H9 (cell line): ENCODE measurements at regions not wholly inside any gene's neighbourhood (a gene's known extent, or its start where the extent isn't known, plus 50 kb on each side); places are given as distances from the start of the nearest gene placed in this dataset.
A peak's percentile ranks its signal among the peaks of the same experiment; 100 is the strongest.

ENCODE experiments used
- DNase-seq: peaks from one replicate; pipeline ENCODE4 v3.0.0-alpha.2; 2017
- H2AFZ ChIP-seq: one replicate; pipeline ENCODE4 v1.6.1; 2013; ENCODE audit warnings: mild to moderate bottlenecking, low read length, control low read depth, moderate library complexity
- H2AK5ac ChIP-seq: 2 replicates; pipeline ENCODE4 v1.6.1; 2013; ENCODE audit warnings: low read length, control low read depth, mixed read lengths; ENCODE audit not compliant: insufficient read length
- H2BK120ac ChIP-seq: one replicate; pipeline ENCODE4 v1.6.1; 2013; ENCODE audit warnings: low read depth, mild to moderate bottlenecking, low read length, control low read depth, inconsistent platforms; ENCODE audit not compliant: poor library complexity, severe bottlenecking
- H2BK12ac ChIP-seq: 2 replicates; pipeline ENCODE4 v1.6.1; 2013; ENCODE audit warnings: low read length, control low read depth, mixed read lengths, low read depth; ENCODE audit not compliant: insufficient read length
- H2BK15ac ChIP-seq: 2 replicates; pipeline ENCODE4 v1.6.1; 2013; ENCODE audit warnings: low read depth, low read length, control low read depth
- H2BK20ac ChIP-seq: one replicate; pipeline ENCODE4 v1.6.1; 2013; ENCODE audit warnings: low read depth, mild to moderate bottlenecking, low read length, control low read depth, inconsistent platforms; ENCODE audit not compliant: poor library complexity, severe bottlenecking
- H2BK5ac ChIP-seq: 2 replicates; pipeline ENCODE4 v1.6.1; 2013; ENCODE audit warnings: low read length, control low read depth, mixed read lengths; ENCODE audit not compliant: insufficient read length
- H3K14ac ChIP-seq: 2 replicates; pipeline ENCODE4 v1.6.1; 2013; ENCODE audit warnings: low read length, control low read depth; ENCODE audit not compliant: insufficient read depth
- H3K18ac ChIP-seq: 2 replicates; pipeline ENCODE4 v1.6.1; 2013; ENCODE audit warnings: low read depth, mild to moderate bottlenecking, mixed read lengths, low read length, control low read depth; ENCODE audit not compliant: insufficient read length
- H3K23ac ChIP-seq: 2 replicates; pipeline ENCODE4 v1.6.1; 2013; ENCODE audit warnings: low read length, control low read depth, mixed read lengths, low read depth; ENCODE audit not compliant: insufficient read length
- H3K23me2 ChIP-seq: 2 replicates; pipeline ENCODE4 v1.6.1; 2013; ENCODE audit warnings: low read depth, mild to moderate bottlenecking, mixed read lengths, low read length, control low read depth; ENCODE audit not compliant: insufficient read length, poor library complexity, severe bottlenecking
- H3K27ac ChIP-seq: 2 replicates; pipeline ENCODE4 v1.5.1; 2013; ENCODE audit warnings: low read length, control low read depth, mixed read lengths, low read depth; ENCODE audit not compliant: insufficient read length
- H3K27me3 ChIP-seq: 2 replicates; pipeline ENCODE4 v1.6.1; 2013; ENCODE audit warnings: low read length, control low read depth, inconsistent platforms; ENCODE audit not compliant: insufficient read depth
- H3K4ac ChIP-seq: 2 replicates; pipeline ENCODE4 v1.6.1; 2013; ENCODE audit warnings: low read depth, mild to moderate bottlenecking, control low read depth, inconsistent platforms, low read length, moderate library complexity
- H3K4me1 ChIP-seq: 2 replicates; pipeline ENCODE4 v1.6.1; 2013; ENCODE audit warnings: low read length, control low read depth, inconsistent platforms; ENCODE audit not compliant: insufficient read depth
- H3K4me2 ChIP-seq: 2 replicates; pipeline ENCODE4 v1.6.1; 2013; ENCODE audit warnings: low read length, control low read depth, mixed read lengths; ENCODE audit not compliant: insufficient read length, insufficient read depth
- H3K56ac ChIP-seq: 2 replicates; pipeline ENCODE4 v1.6.1; 2013; ENCODE audit warnings: low read depth, mild to moderate bottlenecking, mixed read lengths, low read length, control low read depth; ENCODE audit not compliant: insufficient read length
- H3K79me1 ChIP-seq: 2 replicates; pipeline ENCODE4 v1.6.1; 2013; ENCODE audit warnings: low read depth, mild to moderate bottlenecking, moderate library complexity, low read length, control low read depth, inconsistent platforms; ENCODE audit not compliant: insufficient read depth, poor library complexity, severe bottlenecking
- H3K79me2 ChIP-seq: 2 replicates; pipeline ENCODE4 v1.6.1; 2013; ENCODE audit warnings: low read length, control low read depth, inconsistent platforms; ENCODE audit not compliant: insufficient read depth
- H3K9ac ChIP-seq: 2 replicates; pipeline ENCODE4 v1.6.1; 2013; ENCODE audit warnings: low read length, control low read depth, mixed read lengths; ENCODE audit not compliant: insufficient read length; ENCODE audit errors: extremely low read depth
- H3K9me3 ChIP-seq: one replicate; pipeline ENCODE4 v1.6.1; 2013; ENCODE audit warnings: low read depth, low read length, inconsistent platforms; ENCODE audit not compliant: control insufficient read depth
- H3T11ph ChIP-seq: one replicate; pipeline ENCODE4 v1.6.1; 2013; ENCODE audit warnings: mild to moderate bottlenecking, low read length, control low read depth, inconsistent platforms
- H4K20me1 ChIP-seq: one replicate; pipeline ENCODE4 v1.6.1; 2013; ENCODE audit not compliant: control insufficient read depth, insufficient read length, insufficient read depth
- H4K5ac ChIP-seq: 2 replicates; pipeline ENCODE4 v1.6.1; 2013; ENCODE audit warnings: low read depth, mild to moderate bottlenecking, mixed read lengths, low read length, control low read depth; ENCODE audit not compliant: insufficient read length
- H4K8ac ChIP-seq: replicated peaks from 2 replicates; pipeline ENCODE4 v1.6.1; 2013; ENCODE audit warnings: low read length, control low read depth, mixed read lengths, low read depth; ENCODE audit not compliant: insufficient read length
- H4K91ac ChIP-seq: 2 replicates; pipeline ENCODE4 v1.6.1; 2013; ENCODE audit warnings: low read depth, mild to moderate bottlenecking, moderate library complexity, mixed read lengths, low read length, control low read depth; ENCODE audit not compliant: insufficient read length
- H3K27ac Mint-ChIP-seq, 3 experiments: 2 replicates in 2 of 3; 3 replicates in 1 of 3; pipeline ENCODE4 v1.8.0; 2020 to 2021; ENCODE audit warnings: mixed read lengths in 3 of 3, mild to moderate bottlenecking in 1 of 3, moderate library complexity in 1 of 3
- H3K27me3 Mint-ChIP-seq: 2 replicates; pipeline ENCODE4 v1.8.0; 2021; ENCODE audit warnings: low read depth, mild to moderate bottlenecking, moderate library complexity, mixed read lengths
- H3K36me3 Mint-ChIP-seq, 3 experiments: 2 replicates in 2 of 3; 3 replicates in 1 of 3; pipeline ENCODE4 v1.8.0; 2020 to 2021; ENCODE audit warnings: low read depth in 3 of 3, mixed read lengths in 3 of 3; ENCODE audit not compliant: insufficient read depth in 1 of 3
- H3K4me1 Mint-ChIP-seq, 2 experiments: 2 replicates each; pipeline ENCODE4 v1.8.0; 2020; ENCODE audit warnings: mixed read lengths in 2 of 2
- H3K4me3 Mint-ChIP-seq, 2 experiments: 2 replicates in 1 of 2; 3 replicates in 1 of 2; pipeline ENCODE4 v1.8.0; 2020 to 2021; ENCODE audit warnings: mild to moderate bottlenecking in 2 of 2, mixed read lengths in 2 of 2, moderate library complexity in 1 of 2
- H3K9me3 Mint-ChIP-seq, 2 experiments: 2 replicates in 1 of 2; 3 replicates in 1 of 2; pipeline ENCODE4 v1.8.0; 2020; ENCODE audit warnings: mild to moderate bottlenecking in 2 of 2, mixed read lengths in 2 of 2, moderate library complexity in 1 of 2
- WGBS: extraction: QIAGEN DNeasy Blood & Tissue Kit; methylation state at CpG from one replicate; pipeline ENCODE4 v1.1.7; 2013; ENCODE audit warnings: missing lambda C conversion rate, low lambda C conversion rate, mixed read lengths; ENCODE audit not compliant: insufficient read length; ENCODE audit errors: extremely low coverage; 5-methylcytosine and 5-hydroxymethylcytosine counted together
- TF ChIP-seq, protein P1 (sequence below): fragments of 200-600 bp; sonication (generic); conservative IDR thresholded peaks from 3 replicates; pipeline ENCODE4 v1.8.0; 2021; ENCODE audit warnings: antibody characterized with exemption, mild to moderate bottlenecking

GRCh38 chr2:19201911-19202462 is 156.4 kb downstream of the OSR1 start:
- no CpG with 5 or more reads among the region's 4 CpGs for WGBS

More at GRCh38 chr2:19201911-19202462, 156.4 kb downstream of the OSR1 start:
- H4K5ac ChIP-seq, result no peak overlapping the region
- TF ChIP-seq, protein P1, sequence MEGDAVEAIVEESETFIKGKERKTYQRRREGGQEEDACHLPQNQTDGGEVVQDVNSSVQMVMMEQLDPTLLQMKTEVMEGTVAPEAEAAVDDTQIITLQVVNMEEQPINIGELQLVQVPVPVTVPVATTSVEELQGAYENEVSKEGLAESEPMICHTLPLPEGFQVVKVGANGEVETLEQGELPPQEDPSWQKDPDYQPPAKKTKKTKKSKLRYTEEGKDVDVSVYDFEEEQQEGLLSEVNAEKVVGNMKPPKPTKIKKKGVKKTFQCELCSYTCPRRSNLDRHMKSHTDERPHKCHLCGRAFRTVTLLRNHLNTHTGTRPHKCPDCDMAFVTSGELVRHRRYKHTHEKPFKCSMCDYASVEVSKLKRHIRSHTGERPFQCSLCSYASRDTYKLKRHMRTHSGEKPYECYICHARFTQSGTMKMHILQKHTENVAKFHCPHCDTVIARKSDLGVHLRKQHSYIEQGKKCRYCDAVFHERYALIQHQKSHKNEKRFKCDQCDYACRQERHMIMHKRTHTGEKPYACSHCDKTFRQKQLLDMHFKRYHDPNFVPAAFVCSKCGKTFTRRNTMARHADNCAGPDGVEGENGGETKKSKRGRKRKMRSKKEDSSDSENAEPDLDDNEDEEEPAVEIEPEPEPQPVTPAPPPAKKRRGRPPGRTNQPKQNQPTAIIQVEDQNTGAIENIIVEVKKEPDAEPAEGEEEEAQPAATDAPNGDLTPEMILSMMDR, result no peak
- no peak overlapping the region for H3K4me2 ChIP-seq
- H3K79me1 ChIP-seq, result no peaks in the 10 kb centered on the region
- no peaks in the 10 kb centered on the region for H3K4me1 ChIP-seq
- no peaks in the 10 kb centered on the region for H3K23me2 ChIP-seq
- no peaks in the 10 kb centered on the region for H3K27me3 ChIP-seq
- no peaks in the 10 kb centered on the region for H3K9me3 ChIP-seq
- Mint-ChIP-seq H3K27me3 (no peaks in the 10 kb centered on the region), H3K36me3 (no peaks in the 10 kb centered on the region), H3K27ac (peak overlapping the region in 1 of 3 experiments; percentile 90; a peak in 1 of 7 replicates), H3K4me1 (no peaks in the 10 kb centered on the region), H3K9me3 (peaks cover 0 to under 1% of the 10 kb centered on the region in 2 experiments; a peak in 1 of 5 replicates), H3K4me3 (no peak overlapping the region)
- no peak overlapping the region for H2AK5ac ChIP-seq
- no peak overlapping the region for H3K9ac ChIP-seq
- no peak overlapping the region for H2BK5ac ChIP-seq
- no peak overlapping the region for H3T11ph ChIP-seq
- H3K79me2 ChIP-seq, result no peaks in the 10 kb centered on the region
- H4K20me1 ChIP-seq, result no peaks in the 10 kb centered on the region
- no peak overlapping the region for H2BK15ac ChIP-seq
- H3K27ac ChIP-seq, result no peak overlapping the region
- no peak overlapping the region for H3K4ac ChIP-seq
- no peak overlapping the region for H3K23ac ChIP-seq
- no peak overlapping the region for H3K56ac ChIP-seq
- H2BK120ac ChIP-seq, result no peak overlapping the region
- H2BK12ac ChIP-seq, result no peak overlapping the region
- H2AFZ ChIP-seq, result no peak overlapping the region
- no peak for DNase-seq
- H3K18ac ChIP-seq, result no peak overlapping the region
- H4K91ac ChIP-seq, result no peak overlapping the region
- H4K8ac ChIP-seq, result no peak overlapping the region
- H3K14ac ChIP-seq, result no peak overlapping the region
- no peak overlapping the region for H2BK20ac ChIP-seq
